ENCODE measurements at regions not wholly inside any gene's neighbourhood (a gene's known extent, or its start where the extent isn't known, plus 50 kb on each side); places are given as distances from the start of the nearest gene placed in this dataset.

- TF ChIP-seq ZNF318 (CRISPR knock-in tag; IDR thresholded peaks at IDR 0.05) (no peak), ZNF816 (CRISPR knock-in tag; IDR thresholded peaks at IDR 0.05; ENCODE audit: borderline replicate concordance) (0 out of 2 replicates have a peak, but pooled peaks have one; percentile 39), MTERF4 (CRISPR knock-in tag; IDR thresholded peaks at IDR 0.05) (no peak), ZNF496 (CRISPR knock-in tag; IDR thresholded peaks at IDR 0.05; ENCODE audit: insufficient replicate concordance) (no peak), ZNF747 (CRISPR knock-in tag; IDR thresholded peaks at IDR 0.05; ENCODE audit: borderline replicate concordance) (no peak), GATAD1 (CRISPR knock-in tag; IDR thresholded peaks at IDR 0.05) (no peak), ZSCAN21 (CRISPR knock-in tag; IDR thresholded peaks at IDR 0.05; ENCODE audit: borderline replicate concordance) (no peak), KDM5B (CRISPR knock-in tag; IDR thresholded peaks at IDR 0.05; ENCODE audit: borderline replicate concordance) (no peak), PATZ1 (CRISPR knock-in tag; IDR thresholded peaks at IDR 0.05) (no peak), XRCC5 (optimal IDR thresholded peaks at IDR 0.05; ENCODE audit: low read length) (no peak), PHF8 (CRISPR knock-in tag; IDR thresholded peaks at IDR 0.05) (no peak), ZNF337 (CRISPR knock-in tag; IDR thresholded peaks at IDR 0.05; ENCODE audit: borderline replicate concordance, low read depth) (no peak), KLF11 (CRISPR knock-in tag; IDR thresholded peaks at IDR 0.05) (no peak), HINFP (CRISPR knock-in tag; IDR thresholded peaks at IDR 0.05; ENCODE audit: low read depth) (no peak), GLMP (CRISPR knock-in tag; IDR thresholded peaks at IDR 0.05; ENCODE audit: borderline replicate concordance) (no peak), SOX5 (CRISPR knock-in tag; IDR thresholded peaks at IDR 0.05; ENCODE audit: borderline replicate concordance) (peak; percentile 77; the same call in 1 of the 2 replicates)
Observed at GRCh38 chr3:168988853-168989252, 674.7 kb downstream of the MECOM start (continued).
